ENCODE measurements at regions not wholly inside any gene's neighbourhood (a gene's known extent, or its start where the extent isn't known, plus 50 kb on each side); places are given as distances from the start of the nearest gene placed in this dataset.

- TF ChIP-seq POLR2A (IDR thresholded peaks at IDR 0.05; ENCODE audit: low read length) (no peak), GATA1 (IDR thresholded peaks at IDR 0.05; ENCODE audit: low read depth, low read length) (no peak)
Observed at GRCh38 chr14:65906948-65907347, 494.4 kb downstream of the FUT8 start.

Data from erythroblast (primary cell).